ENCODE measurements at regions not wholly inside any gene's neighbourhood (a gene's known extent, or its start where the extent isn't known, plus 50 kb on each side); places are given as distances from the start of the nearest gene placed in this dataset.

DNA sequence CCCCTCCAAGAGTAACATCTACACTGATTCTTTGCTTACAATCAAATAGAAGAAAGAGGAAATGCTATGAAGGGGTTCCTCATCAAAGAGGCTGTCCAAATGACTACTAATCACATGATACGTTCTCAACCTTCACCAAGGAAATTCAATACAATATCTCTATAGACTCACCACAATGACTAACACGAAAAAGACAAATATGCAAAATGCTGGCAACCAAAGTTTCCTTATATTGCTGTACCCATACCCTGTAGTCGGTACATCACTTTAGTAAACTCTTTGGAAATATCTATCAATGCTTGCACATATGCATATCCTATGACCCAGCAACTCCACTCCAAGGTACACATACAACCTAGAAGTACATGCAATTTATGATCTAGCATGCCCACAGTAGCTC is 1296.6 kb downstream of the AACS start:
- no peak for DNase-seq (ENCODE audit: low read depth, low spot score)

DNA sequence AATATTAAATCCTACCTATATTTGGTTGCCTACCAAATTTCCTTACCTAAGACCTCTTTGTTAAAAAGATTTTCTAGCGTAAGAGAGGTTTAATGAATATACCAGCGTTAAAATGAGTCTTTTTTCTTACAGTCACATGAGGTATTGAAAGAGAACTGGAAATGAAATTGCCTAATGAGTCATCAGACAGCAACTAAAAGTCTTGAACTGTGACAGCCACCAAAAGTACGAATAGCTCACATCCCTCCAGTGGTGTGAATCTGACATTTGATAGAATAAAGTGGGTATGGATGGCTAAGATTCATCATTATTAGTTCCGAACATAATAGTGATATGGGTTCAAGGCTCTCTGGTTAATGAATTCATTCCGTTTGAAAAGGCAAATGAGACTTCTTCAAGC is 1297.3 kb downstream of the AACS start:
- DNase-seq (ENCODE audit: low read depth, low spot score), result no peak

DNA sequence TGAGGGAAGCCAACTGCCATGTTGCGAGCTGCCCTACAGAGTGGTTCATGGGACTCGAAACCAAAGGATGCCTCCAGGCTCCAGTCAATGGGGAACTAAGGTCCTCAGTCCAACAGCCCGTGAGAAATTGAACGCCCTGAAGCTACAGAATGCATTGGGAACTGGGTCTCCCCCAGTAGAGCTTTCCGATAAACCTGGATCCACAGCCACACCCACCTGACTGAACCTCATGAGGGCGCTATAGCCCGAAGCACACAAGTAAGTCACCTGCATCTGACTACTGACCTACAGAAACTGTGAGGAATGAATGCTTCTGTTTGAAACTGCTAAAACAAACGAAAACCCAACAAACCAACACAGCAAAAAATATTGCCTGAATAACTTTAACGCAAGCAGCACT is 1297.7 kb downstream of the AACS start:
- no peak for DNase-seq (ENCODE audit: low read depth, low spot score)

DNA sequence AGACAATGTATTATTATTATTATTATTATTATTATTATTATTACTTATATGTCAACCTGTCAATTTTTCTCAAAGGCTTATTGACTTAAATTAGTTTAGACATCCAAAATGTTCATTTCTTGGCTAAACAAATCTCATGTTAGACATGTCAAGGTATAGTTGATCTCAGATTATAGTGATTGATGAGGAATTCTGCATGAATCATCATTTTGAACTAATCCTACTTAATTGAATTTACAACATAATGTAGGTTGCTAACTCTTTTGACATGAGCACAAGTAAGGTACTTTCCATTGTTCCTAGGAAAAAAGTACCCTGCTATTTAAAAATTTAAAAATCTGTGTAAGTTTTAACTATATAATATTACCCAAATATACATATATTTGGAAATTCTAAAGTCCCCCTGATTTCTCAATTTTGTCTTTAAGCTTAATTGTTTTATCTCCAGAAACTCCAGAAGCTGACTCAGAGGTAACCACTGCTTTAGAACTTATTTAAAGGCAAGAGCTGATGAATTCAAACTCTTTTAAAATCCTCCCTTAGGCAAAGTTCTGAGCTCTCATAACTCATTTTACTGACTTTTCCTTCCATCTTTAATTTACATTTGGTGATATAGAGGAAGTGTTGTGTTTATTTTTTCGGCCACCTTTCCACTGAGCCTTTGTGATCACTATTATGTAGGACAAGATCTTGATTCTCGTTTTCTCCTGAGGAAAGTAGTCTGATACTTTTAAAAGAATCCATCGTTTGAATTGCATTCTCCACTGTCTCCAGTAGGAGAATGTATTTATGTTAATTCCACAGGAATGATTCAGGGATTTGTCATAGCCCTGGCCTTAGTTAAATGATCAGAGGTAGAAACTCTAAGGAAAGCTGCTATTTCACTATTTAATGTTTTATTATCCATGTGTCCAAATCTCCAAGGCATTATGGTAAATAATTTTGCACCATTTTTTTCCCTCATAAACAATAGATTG is 1304.5 kb downstream of the AACS start:
- DNase-seq (ENCODE audit: low read depth, low spot score), result no peak

DNA sequence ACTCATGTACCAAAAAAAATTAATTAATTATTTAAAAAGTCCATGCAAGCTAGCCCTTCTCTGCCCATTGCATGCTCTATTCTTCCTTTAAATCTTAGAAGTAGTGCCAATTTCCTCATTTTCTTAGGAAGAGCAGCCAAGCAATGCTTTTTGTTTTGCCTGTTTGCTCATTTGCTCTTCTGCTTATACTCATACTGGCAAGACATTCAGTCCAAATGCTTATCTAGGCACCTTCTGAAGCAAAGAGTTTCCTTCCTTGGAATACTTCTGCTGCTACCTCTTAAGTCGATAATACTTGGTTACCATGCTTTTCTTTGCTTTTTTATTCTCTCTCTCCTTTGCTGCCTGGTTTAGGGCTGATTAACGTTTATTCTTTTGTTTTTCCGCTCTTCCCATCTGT is 1318.3 kb downstream of the AACS start:
- no peak for DNase-seq (ENCODE audit: low read depth, low spot score)

DNA sequence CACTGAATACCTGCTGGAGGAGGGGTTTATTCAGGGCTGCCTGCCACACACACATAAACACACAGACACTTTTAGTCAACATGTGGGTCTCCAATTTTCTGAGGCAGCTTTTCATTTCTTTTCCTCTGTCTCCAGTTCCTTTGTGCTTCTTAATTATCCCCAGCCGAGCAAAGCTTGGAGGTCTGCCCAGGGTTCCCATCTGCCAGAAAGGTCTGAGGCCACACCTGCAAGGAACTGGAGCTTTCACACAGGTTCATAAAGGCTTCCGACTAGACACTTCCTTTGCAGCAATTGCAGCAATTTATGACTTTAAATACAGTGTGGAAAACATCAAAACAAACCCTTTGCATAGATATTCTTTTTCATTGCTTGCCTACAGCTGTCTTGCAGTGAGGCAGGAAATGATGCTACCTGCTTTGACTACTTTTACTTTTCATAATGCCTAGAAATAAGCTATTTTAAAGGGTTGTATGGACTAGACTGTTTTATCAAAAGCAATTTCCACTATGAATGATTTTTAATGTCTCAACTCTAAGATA is 1318.9 kb downstream of the AACS start:
- no peak for DNase-seq (ENCODE audit: low read depth, low spot score)

DNA sequence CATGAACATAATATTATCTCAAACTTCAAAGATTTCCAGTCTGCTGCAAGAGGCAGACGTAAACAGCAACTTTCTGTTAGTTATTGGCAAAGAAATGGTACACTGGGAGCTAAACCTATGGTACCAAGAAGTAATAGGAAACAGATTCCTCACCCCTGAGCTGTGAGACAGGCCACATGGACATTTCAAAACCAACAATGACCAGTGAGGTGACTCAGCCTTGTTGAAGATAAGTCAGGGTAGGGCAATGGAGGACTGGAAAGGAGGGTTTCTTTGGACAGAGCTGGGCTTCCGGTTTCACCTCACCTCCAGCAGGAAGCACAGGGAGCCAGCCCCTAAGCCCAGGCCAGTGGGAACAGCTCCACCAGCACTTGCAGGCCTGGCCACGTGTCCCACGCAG is 1320.5 kb downstream of the AACS start:
- no peak for DNase-seq (ENCODE audit: low read depth, low spot score)

DNA sequence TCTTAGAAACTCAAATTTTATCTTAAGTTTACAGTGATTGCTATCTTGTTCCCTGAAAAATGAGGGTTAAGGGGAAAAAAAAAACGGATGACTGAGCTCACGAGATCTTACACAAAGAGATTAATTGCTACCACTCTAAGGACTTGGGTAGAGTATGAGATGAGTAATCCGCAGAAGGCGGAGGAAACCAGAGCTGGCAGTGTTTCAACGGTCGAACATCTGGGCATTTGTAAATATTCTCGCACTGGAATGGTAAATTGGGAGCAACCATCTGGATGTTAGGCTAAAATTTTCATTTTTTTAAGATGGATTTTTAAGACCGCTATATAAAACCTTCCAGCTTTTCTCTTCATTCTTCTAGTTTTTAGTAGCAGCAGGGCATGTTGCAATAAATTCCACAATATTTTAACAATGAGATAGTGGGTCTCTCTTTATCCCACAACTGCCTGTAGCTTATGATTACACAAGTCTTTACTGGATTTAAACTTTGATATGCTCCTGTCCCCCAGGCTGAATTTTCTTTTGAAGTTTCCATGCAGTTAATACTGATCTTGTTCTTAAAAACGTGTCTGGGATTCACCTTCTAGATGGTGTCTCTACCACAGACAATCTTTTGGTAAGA is 1324.1 kb downstream of the AACS start:
- no peak for DNase-seq (ENCODE audit: low read depth, low spot score)

DNA sequence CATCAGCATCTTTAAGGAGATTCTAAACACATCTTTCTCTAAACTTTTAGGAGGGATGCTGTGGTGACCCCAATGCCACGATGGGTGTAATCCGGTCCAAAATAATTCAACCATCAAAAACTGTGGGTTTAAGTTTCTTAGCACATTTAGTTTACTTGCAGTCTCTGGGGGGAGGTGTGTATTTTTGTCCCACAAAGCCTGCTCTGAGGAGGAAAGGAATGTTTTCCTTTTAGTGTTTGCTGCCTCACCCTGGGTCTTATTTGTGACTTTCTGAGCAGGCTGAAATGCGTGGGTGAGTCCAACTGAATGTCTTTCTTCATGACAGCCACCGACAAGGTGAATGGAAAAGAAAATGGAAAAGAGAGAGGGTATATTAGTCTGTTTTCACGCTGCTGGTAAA is 1324.7 kb downstream of the AACS start:
- no peak for DNase-seq (ENCODE audit: low read depth, low spot score)

DNA sequence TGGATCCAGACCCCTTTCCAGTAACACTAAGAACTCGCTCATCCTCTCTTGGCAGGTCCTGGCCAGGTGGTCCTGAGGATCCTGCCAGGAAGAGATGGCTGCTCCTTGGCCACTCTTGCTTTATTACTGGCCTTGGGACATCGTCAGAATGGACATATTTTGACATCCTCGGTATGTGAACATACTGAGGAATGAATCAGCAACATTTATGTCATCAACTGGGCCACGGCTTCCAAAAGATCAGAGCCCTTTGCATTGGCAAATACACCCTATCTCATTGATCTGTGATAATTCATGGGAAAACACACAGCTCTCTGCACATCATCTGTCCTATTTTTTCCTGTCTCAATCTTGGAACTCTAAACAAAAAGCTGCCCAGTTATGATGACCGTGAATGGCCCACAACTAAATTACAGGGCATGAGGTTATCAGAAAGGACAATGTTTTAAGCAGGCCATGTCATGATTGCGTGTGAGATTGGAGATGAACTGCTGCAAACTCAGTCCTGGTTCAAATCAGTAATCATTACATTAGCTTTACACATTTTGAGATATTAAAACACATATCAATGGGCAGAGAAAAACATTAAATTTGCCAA is 1325.8 kb downstream of the AACS start:
- DNase-seq (ENCODE audit: low read depth, low spot score), result no peak

DNA sequence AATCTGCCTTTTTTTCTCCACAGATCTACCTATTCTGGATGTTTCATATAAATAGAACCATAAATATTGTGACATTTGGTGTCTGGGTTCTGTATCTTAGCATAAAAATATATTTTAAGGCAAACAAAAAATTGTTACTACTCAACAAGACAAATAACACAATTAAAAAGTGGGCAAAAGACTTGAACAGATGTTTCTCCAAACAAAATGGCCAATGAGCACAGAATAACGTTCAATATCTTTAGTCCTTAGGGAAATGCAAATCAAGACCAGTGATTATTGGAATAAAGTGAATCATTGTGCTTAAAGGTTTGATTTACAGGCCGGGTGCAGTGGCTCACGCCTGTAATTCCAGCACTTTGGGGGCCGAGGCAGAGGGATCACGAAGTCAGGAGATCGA is 1331.3 kb downstream of the AACS start:
- no peak for DNase-seq (ENCODE audit: low read depth, low spot score)

DNA sequence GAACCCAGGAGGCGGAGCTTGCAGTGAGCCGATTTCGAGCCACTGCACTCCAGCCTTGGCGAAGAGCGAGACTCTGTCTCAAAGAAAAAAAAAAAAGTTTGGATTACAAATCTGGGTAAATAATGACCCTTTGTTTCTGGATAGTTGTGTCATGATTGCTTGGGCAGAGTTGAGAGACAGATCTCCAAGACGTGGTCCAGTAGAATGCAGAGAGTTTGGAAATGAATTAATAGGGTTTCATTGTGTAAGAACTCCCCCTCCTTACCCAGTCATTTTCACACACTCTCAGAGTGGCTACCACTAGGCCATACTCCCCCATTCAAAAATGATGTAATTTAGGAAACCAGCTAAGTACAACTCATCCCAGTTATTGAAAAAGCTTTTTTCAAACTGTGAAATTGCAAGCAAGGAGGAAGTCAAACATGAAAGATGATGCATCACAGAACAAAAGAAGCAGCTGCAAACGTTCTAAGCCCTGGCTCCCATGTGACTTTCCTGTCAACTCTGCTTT is 1331.9 kb downstream of the AACS start:
- DNase-seq (ENCODE audit: low read depth, low spot score), result no peak

DNA sequence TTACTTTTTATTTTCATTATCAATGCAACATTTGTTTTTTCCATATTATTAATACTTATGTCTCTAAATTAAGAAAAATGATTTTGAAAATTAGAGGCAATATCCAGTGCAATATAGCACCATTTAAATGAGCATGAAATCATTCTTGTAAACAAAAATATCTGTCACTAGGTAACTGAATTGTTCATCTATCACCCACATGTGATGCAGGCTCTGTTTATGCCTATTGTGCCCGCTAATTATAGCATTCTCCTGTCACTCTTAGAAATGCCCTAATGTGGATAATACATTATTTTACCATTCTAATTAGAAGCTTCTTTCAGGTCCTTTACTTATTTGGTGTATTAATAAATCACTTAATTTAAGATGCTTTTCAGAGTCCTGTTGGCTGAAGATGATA is 1332.4 kb downstream of the AACS start:
- no peak for DNase-seq (ENCODE audit: low read depth, low spot score)

DNA sequence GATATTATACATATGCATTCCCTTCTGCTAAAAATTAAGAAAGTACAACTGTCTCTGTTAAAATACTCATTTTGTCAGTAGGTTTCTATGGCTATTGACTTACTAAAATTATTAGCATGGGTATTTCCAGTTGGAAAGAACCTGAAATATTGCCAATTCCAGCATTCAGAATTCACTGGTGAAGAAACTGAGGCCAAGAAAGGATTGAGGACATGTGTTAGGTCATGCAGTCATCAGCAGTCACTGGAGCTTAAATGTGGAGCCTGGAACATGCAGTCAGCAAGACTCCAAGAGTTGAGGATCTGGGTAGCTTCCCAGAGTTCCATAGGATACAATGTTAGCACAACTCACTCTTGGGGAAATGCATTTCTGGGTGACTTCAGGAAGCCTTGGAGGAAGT is 1335.6 kb downstream of the AACS start:
- DNase-seq (ENCODE audit: low read depth, low spot score), result no peak

DNA sequence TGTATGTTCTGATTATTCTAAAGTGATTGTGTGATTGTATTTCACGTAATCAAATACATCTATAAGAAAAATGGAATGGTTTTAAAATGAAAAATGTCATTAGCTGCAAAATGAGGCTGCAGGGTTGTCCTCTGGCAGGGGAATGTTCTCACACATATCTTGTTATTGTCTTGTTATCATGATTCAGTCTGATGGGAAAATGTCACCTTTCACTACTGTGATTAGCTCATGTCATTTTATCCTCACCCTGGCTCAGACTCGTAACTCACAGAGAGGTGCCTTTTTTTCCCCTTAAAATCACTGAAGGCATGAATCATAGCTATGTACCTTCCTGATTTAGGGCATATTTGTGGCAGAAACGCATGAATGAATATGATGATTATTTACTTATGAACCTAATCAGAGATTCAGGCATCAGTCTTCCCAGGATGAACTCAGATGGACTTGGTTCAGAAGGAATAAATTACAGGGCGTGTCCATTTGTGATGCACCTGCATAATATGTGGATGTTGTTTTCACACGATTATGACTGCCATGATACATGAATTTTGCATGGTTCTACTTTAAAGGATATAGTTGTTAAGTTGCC is 1339.2 kb downstream of the AACS start:
- DNase-seq (ENCODE audit: low read depth, low spot score), result no peak

DNA sequence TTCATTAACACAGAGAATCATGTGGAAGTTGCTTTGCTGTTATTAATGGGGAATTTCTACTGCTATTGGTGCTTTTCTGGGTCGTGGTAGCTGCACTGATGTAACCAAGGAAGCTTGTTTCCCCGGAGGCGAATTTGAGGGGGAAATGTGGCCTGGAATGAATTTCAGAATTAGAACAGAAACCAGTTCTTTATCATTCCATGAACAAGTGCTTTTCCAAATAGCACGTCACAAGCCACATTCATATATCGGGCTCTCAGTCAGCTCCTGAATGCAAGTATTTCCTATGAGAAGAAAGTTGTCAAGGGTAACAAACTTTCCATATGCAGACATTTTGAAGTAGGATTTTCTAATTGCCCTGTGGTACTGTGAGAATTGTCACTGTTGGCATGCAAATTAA is 1353.2 kb downstream of the AACS start:
- no peak for DNase-seq (ENCODE audit: low read depth, low spot score)

DNA sequence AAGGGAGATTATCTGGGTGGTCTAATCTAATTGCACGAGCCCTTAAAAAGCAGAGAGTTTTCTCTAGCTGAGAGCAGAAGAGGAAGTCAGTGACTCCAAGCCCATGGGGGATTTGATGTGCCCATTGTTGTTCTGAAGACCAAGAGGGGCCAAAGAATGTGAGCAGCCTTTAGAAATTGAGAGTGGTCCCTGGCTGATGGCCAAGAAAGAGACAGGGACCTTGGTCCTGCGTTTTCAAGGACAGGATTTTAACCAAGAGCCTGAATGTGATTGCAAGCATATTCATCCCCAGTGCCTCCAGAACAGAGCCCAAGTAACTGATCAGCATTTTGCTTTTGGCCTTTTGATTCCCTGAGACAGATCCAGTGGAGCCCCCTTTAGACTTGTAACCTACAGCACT is 1353.9 kb downstream of the AACS start:
- no peak for DNase-seq (ENCODE audit: low read depth, low spot score)

DNA sequence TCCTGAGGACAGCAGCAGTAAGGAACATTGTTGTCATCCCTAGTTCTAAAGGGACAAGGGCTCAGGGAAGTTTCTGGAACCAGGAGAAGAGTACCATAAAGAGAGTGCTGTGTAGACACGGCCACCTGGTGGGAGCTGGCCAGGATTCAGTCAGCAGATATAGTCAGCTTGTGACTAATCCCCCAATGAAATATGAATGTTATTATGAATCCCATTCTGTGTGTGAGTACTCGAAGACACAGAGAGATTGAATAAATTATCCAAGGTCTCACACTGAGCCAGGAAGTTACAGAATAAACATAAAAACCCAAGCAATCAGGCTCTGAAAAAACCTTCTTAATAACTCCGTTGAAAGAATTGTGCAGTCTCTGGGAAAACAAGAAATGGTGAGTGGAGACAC is 1359.5 kb downstream of the AACS start:
- DNase-seq (ENCODE audit: low read depth, low spot score), result no peak

DNA sequence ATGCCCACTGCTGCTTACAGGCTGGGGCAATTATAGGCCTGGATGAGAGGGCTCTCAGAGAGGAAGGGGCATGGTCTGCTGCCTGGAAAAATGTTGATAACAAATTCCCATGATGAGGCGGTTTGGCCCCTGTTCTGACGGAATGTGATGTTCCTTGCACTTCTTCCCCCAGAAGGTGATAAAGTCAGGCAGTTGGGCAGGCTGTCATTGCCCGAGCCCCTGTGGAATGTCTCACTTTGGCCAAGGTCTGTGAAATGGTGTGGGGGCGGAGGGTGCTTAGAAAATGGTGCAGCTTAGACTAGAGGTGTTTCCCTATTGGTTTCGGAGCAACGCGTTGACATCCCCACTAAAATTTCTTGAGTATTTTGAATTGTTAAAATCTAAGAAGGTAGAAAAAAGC is 1360.0 kb downstream of the AACS start:
- DNase-seq (ENCODE audit: low read depth, low spot score), result no peak

DNA sequence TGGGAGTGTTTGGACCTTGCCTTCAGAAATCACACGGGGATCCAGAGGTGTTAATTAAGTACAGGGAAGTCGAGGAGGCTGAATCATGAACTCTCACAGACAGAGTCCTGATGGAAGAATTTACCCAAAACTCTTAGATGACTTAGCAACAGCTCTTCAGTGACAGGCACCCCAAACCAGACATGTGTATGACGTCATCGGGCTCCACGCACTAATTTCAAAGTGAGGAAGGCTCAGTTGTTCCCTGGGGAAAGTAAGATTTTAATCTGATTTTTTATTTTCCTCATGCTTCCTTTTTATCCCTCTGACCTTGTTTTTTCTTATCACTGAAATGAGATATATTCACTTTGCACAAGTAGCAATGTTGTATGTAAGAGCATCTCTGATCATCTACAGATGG is 1363.5 kb downstream of the AACS start:
- no peak for DNase-seq (ENCODE audit: low read depth, low spot score)

DNA sequence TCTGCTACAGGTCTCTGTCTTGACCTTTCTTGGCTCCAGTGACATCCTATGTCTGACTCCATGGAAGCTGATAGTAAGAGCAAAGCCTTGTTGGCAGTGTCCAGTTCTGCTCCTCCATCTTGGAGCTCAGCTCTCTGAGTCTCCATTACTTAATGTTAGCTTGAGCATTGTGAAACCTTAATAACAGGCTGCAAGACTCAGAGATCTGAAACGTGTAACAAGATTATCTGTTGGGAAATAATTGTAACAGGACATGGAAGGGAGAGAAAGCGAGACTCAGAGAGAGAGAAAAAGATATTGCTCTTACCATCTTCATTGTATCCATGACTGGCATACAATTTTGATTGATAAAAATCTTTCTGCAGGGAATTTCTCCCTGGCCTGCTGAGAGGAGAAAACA is 1365.7 kb downstream of the AACS start:
- no peak for DNase-seq (ENCODE audit: low read depth, low spot score)

DNA sequence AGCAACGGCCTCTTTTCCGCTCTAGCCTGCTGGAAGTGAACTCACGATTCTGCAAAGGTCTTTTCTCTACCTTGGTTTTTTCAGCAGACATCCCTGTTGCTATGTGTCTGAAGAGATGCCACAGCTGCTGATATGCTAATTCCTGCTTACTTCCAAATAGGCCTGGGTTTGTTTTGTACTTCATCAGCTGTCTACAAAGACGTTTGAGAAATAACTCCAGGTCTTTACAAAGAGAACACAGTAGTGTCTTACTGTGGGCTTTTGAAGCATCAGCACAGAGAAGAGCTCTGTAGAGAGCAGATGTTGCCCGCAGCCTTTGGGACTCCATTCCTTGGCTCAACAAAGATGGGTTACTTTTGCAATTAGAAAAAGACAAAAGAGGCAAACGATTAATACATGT is 1366.5 kb downstream of the AACS start:
- no peak for DNase-seq (ENCODE audit: low read depth, low spot score)
